ENCODE measurements at regions not wholly inside any gene's neighbourhood (a gene's known extent, or its start where the extent isn't known, plus 50 kb on each side); places are given as distances from the start of the nearest gene placed in this dataset.

GRCh38 chr13:111004444-111004843 is 89.6 kb upstream of the ANKRD10 start:
- Histone ChIP-seq H3K36me3 (no peaks in the 10 kb centered on the region), H3K4me3 (no peak overlapping the region), H3K9me3 (no peaks in the 10 kb centered on the region), H3K27ac (peak overlapping the region; percentile 84 to 86), H3K27me3 (no peaks in the 10 kb centered on the region), H3K4me1 (peaks cover 0 to 16% of the 10 kb centered on the region in 2 donors)
- intact Hi-C loops (cut with DNase I), result no loop called here
- no peak for TF ChIP-seq CTCF (IDR thresholded peaks at IDR 0.05)
- no peak for DNase-seq (ENCODE audit: low spot score in 2 of 2)

- no peaks in the 10 kb centered on the region for H3K36me3 ChIP-seq
- no peaks in the 10 kb centered on the region for H3K27me3 ChIP-seq
- no peak for TF ChIP-seq CTCF (IDR thresholded peaks at IDR 0.05)
- no peak overlapping the region for H3K27ac ChIP-seq
- DNase-seq (ENCODE audit: low spot score in 2 of 2), result no peak
- intact Hi-C loops (cut with DNase I), result no loop called here
- H3K9me3 ChIP-seq, result no peaks in the 10 kb centered on the region
- no peak overlapping the region for H3K4me3 ChIP-seq
- H3K4me1 ChIP-seq, result peaks cover 0 to 8% of the 10 kb centered on the region in 2 donors
Measured at GRCh38 chr13:111001636-111002035, 86.8 kb upstream of the ANKRD10 start.

- intact Hi-C loops (cut with DNase I), result no loop called here
Measured at GRCh38 chr13:110993788-110994187, 78.9 kb upstream of the ANKRD10 start.

GRCh38 chr13:110991991-110992508 is 77.2 kb upstream of the ANKRD10 start:
- H3K4me1 ChIP-seq, result no peaks in the 10 kb centered on the region
- H3K36me3 ChIP-seq, result no peaks in the 10 kb centered on the region
- no peak overlapping the region for H3K27ac ChIP-seq
- DNase-seq (ENCODE audit: low spot score in 2 of 2), result no peak
- TF ChIP-seq CTCF (IDR thresholded peaks at IDR 0.05), result no peak
- H3K9me3 ChIP-seq, result no peaks in the 10 kb centered on the region
- no peak overlapping the region for H3K4me3 ChIP-seq
- intact Hi-C loops (cut with DNase I), result no loop called here
- H3K27me3 ChIP-seq, result no peaks in the 10 kb centered on the region

More at GRCh38 chr13:110993788-110994187, 78.9 kb upstream of the ANKRD10 start:
- H3K27me3 ChIP-seq, result no peaks in the 10 kb centered on the region
- no peak for DNase-seq (ENCODE audit: low spot score in 2 of 2)
- H3K27ac ChIP-seq, result no peak overlapping the region
- H3K4me1 ChIP-seq, result no peaks in the 10 kb centered on the region
- no peaks in the 10 kb centered on the region for H3K36me3 ChIP-seq
- TF ChIP-seq CTCF (IDR thresholded peaks at IDR 0.05), result no peak
- no peaks in the 10 kb centered on the region for H3K9me3 ChIP-seq
- H3K4me3 ChIP-seq, result no peak overlapping the region

- Histone ChIP-seq H3K4me1 (no peaks in the 10 kb centered on the region), H3K36me3 (no peaks in the 10 kb centered on the region), H3K27me3 (no peaks in the 10 kb centered on the region), H3K9me3 (no peaks in the 10 kb centered on the region), H3K27ac (no peak overlapping the region), H3K4me3 (no peak overlapping the region)
- intact Hi-C loops (cut with DNase I), result no loop called here
- TF ChIP-seq CTCF (IDR thresholded peaks at IDR 0.05), result no peak
- DNase-seq (ENCODE audit: low spot score in 2 of 2), result no peak
Measured at GRCh38 chr13:110989331-110989730, 74.5 kb upstream of the ANKRD10 start.

GRCh38 chr13:110985541-110985940 is 70.7 kb upstream of the ANKRD10 start:
- no peak for DNase-seq (ENCODE audit: low spot score in 2 of 2)
- H3K4me1 ChIP-seq, result no peaks in the 10 kb centered on the region
- intact Hi-C loops (cut with DNase I), result no loop called here
- H3K27me3 ChIP-seq, result no peaks in the 10 kb centered on the region
- H3K4me3 ChIP-seq, result no peak overlapping the region
- H3K36me3 ChIP-seq, result no peaks in the 10 kb centered on the region
- H3K9me3 ChIP-seq, result no peaks in the 10 kb centered on the region
- no peak for TF ChIP-seq CTCF (IDR thresholded peaks at IDR 0.05)
- no peak overlapping the region for H3K27ac ChIP-seq

Measured in ascending aorta (tissue), 2 donors.